ENCODE measurements at regions not wholly inside any gene's neighbourhood (a gene's known extent, or its start where the extent isn't known, plus 50 kb on each side); places are given as distances from the start of the nearest gene placed in this dataset.

DNA sequence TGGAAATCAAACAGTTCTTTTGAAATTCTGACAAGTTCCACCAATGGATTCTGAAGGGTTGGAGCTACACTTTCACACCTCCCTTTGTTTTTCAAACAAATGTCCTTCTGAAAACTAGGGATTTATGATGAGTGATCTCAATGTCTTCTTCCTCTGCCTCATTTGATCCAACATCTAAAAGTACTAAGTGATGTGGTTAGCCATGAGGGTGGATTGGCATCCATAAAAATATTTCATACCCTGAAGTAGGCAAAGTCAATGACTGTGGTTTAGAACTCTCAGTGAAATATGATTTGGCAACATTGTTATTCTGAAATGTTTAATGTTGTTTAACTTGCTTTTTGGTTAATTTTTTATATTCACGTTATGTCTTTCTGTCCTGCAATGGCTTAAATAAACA lies 136.9 kb downstream of the MBL2 start:
- TF ChIP-seq, protein P1, sequence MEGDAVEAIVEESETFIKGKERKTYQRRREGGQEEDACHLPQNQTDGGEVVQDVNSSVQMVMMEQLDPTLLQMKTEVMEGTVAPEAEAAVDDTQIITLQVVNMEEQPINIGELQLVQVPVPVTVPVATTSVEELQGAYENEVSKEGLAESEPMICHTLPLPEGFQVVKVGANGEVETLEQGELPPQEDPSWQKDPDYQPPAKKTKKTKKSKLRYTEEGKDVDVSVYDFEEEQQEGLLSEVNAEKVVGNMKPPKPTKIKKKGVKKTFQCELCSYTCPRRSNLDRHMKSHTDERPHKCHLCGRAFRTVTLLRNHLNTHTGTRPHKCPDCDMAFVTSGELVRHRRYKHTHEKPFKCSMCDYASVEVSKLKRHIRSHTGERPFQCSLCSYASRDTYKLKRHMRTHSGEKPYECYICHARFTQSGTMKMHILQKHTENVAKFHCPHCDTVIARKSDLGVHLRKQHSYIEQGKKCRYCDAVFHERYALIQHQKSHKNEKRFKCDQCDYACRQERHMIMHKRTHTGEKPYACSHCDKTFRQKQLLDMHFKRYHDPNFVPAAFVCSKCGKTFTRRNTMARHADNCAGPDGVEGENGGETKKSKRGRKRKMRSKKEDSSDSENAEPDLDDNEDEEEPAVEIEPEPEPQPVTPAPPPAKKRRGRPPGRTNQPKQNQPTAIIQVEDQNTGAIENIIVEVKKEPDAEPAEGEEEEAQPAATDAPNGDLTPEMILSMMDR (IDR thresholded peaks at IDR 0.05; ENCODE audit: low read depth, low read length, poor library complexity, severe bottlenecking): no peak
- TF ChIP-seq EZH2phosphoT487 (IDR thresholded peaks at IDR 0.05; ENCODE audit: borderline replicate concordance, low read length): no peak

Measured in DOHH2 (cell line).